ENCODE measurements at regions not wholly inside any gene's neighbourhood (a gene's known extent, or its start where the extent isn't known, plus 50 kb on each side); places are given as distances from the start of the nearest gene placed in this dataset.

GRCh38 chr2:71940695-71941094, 207.0 kb downstream of the CYP26B1 start:
- TF ChIP-seq, protein P1, sequence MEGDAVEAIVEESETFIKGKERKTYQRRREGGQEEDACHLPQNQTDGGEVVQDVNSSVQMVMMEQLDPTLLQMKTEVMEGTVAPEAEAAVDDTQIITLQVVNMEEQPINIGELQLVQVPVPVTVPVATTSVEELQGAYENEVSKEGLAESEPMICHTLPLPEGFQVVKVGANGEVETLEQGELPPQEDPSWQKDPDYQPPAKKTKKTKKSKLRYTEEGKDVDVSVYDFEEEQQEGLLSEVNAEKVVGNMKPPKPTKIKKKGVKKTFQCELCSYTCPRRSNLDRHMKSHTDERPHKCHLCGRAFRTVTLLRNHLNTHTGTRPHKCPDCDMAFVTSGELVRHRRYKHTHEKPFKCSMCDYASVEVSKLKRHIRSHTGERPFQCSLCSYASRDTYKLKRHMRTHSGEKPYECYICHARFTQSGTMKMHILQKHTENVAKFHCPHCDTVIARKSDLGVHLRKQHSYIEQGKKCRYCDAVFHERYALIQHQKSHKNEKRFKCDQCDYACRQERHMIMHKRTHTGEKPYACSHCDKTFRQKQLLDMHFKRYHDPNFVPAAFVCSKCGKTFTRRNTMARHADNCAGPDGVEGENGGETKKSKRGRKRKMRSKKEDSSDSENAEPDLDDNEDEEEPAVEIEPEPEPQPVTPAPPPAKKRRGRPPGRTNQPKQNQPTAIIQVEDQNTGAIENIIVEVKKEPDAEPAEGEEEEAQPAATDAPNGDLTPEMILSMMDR (IDR thresholded peaks at IDR 0.05) = no peak
- no peak for TF ChIP-seq POLR2A (IDR thresholded peaks at IDR 0.05)
